CD4-positive, alpha-beta T cell treated with Interleukin-4 for 4 hours (primary cell): ENCODE measurements at regions not wholly inside any gene's neighbourhood (a gene's known extent, or its start where the extent isn't known, plus 50 kb on each side); places are given as distances from the start of the nearest gene placed in this dataset.
"Not testable (repeated sequence)": the region's sequence is repeated elsewhere in the genome, so short reads cannot be mapped to it uniquely, and the experiment has no call there.

Experiments used
- DNase-seq: peaks from one replicate; pipeline ENCODE4 v3.0.0-alpha.2; 2020

GRCh38 chr11:38842991-38843390 is 2245.0 kb upstream of the RAG2 start:
- DNase-seq = no peak

- DNase-seq = no peak
Measured at GRCh38 chr11:38839071-38839470, 2241.0 kb upstream of the RAG2 start.

GRCh38 chr11:38835966-38836365 is 2237.9 kb upstream of the RAG2 start:
- DNase-seq = no peak

- no peak for DNase-seq
Measured at GRCh38 chr11:38824573-38824972, 2226.5 kb upstream of the RAG2 start.

- not testable (repeated sequence) for DNase-seq
Measured at GRCh38 chr11:38821786-38822185, 2223.8 kb upstream of the RAG2 start.

GRCh38 chr11:38819981-38820380 is 2221.9 kb upstream of the RAG2 start:
- no peak for DNase-seq

GRCh38 chr11:38818720-38819119 is 2220.7 kb upstream of the RAG2 start:
- DNase-seq = no peak

- DNase-seq = no peak
Measured at GRCh38 chr11:38814670-38815069, 2216.6 kb upstream of the RAG2 start.

GRCh38 chr11:38809521-38809920 is 2211.5 kb upstream of the RAG2 start:
- no peak for DNase-seq

- no peak for DNase-seq
Measured at GRCh38 chr11:38796281-38796680, 2198.2 kb upstream of the RAG2 start.

- DNase-seq = no peak
Measured at GRCh38 chr11:38795027-38795426, 2197.0 kb upstream of the RAG2 start.

- peak; percentile 5 for DNase-seq
Measured at GRCh38 chr11:38791346-38791961, 2193.4 kb upstream of the RAG2 start.

GRCh38 chr11:38788561-38788960 is 2190.5 kb upstream of the RAG2 start:
- DNase-seq = no peak

GRCh38 chr11:38784164-38784563 is 2186.1 kb upstream of the RAG2 start:
- no peak for DNase-seq

GRCh38 chr11:38766796-38767195 is 2168.8 kb upstream of the RAG2 start:
- DNase-seq = no peak

GRCh38 chr11:38759394-38759793 is 2161.4 kb upstream of the RAG2 start:
- no peak for DNase-seq

- no peak for DNase-seq
Measured at GRCh38 chr11:38756537-38756936, 2158.5 kb upstream of the RAG2 start.

- no peak for DNase-seq
Measured at GRCh38 chr11:38751421-38751820, 2153.4 kb upstream of the RAG2 start.

GRCh38 chr11:38746516-38746915 is 2148.5 kb upstream of the RAG2 start:
- not testable (repeated sequence) for DNase-seq

- no peak for DNase-seq
Measured at GRCh38 chr11:38723361-38723760, 2125.3 kb upstream of the RAG2 start.

GRCh38 chr11:38721586-38722315 is 2123.7 kb upstream of the RAG2 start:
- DNase-seq = no peak

- DNase-seq = no peak
Measured at GRCh38 chr11:38718659-38719058, 2120.6 kb upstream of the RAG2 start.

- DNase-seq = no peak
Measured at GRCh38 chr11:38718049-38718448, 2120.0 kb upstream of the RAG2 start.

GRCh38 chr11:38711110-38711509 is 2113.1 kb upstream of the RAG2 start:
- no peak for DNase-seq

- DNase-seq = no peak
Measured at GRCh38 chr11:38710262-38710661, 2112.2 kb upstream of the RAG2 start.
